Gastroesophageal sphincter (tissue), 3 donors: ENCODE measurements at regions not wholly inside any gene's neighbourhood (a gene's known extent, or its start where the extent isn't known, plus 50 kb on each side); places are given as distances from the start of the nearest gene placed in this dataset.
"Not testable (repeated sequence)": the region's sequence is repeated elsewhere in the genome, so short reads cannot be mapped to it uniquely, and the experiment has no call there.

Experiments
- CTCF ChIP-seq, 4 experiments: fragments of 200-600 bp in 2 of 4; fragments of 450-650 bp in 2 of 4; sonication (generic) in 1 of 4; IDR thresholded peaks; one replicate each; pipeline ENCODE4 v1.5.1; 2017 to 2019; ENCODE audit warnings: antibody characterized with exemption in 4 of 4, mild to moderate bottlenecking in 2 of 4, moderate library complexity in 2 of 4
- EP300 ChIP-seq: sonication (generic); formaldehyde crosslinking; IDR thresholded peaks from one replicate; pipeline ENCODE4 v1.6.1; 2017; ENCODE audit warnings: antibody characterized with exemption, mild to moderate bottlenecking

- not testable (repeated sequence) for TF ChIP-seq CTCF (IDR thresholded peaks at IDR 0.05); EP300
Observed at GRCh38 chr20:25867015-25867775, 170.5 kb upstream of the ZNF337 start.
